ENCODE measurements at regions not wholly inside any gene's neighbourhood (a gene's known extent, or its start where the extent isn't known, plus 50 kb on each side); places are given as distances from the start of the nearest gene placed in this dataset.

GRCh38 chr4:43837604-43838003 is 611.0 kb downstream of the KCTD8 start:
- no peak for DNase-seq

GRCh38 chr4:43842594-43842993 is 606.0 kb downstream of the KCTD8 start:
- DNase-seq = no peak

- DNase-seq = no peak
Observed at GRCh38 chr4:43843501-43843900, 605.1 kb downstream of the KCTD8 start.

- DNase-seq = no peak
Observed at GRCh38 chr4:43846111-43846587, 602.5 kb downstream of the KCTD8 start.

- DNase-seq = no peak
Observed at GRCh38 chr4:43853565-43854264, 594.9 kb downstream of the KCTD8 start.

GRCh38 chr4:43855283-43855682 is 593.3 kb downstream of the KCTD8 start:
- DNase-seq = no peak

GRCh38 chr4:43864616-43865146 is 583.9 kb downstream of the KCTD8 start:
- no peak for DNase-seq

GRCh38 chr4:43867908-43868307 is 580.7 kb downstream of the KCTD8 start:
- no peak for DNase-seq

- DNase-seq = no peak
Observed at GRCh38 chr4:43875655-43876054, 573.0 kb downstream of the KCTD8 start.

- DNase-seq = no peak
Observed at GRCh38 chr4:43882470-43882869, 566.1 kb downstream of the KCTD8 start.

GRCh38 chr4:43886196-43886595 is 562.4 kb downstream of the KCTD8 start:
- no peak for DNase-seq

GRCh38 chr4:43898836-43899235 is 549.8 kb downstream of the KCTD8 start:
- DNase-seq = no peak

- DNase-seq = no peak
Observed at GRCh38 chr4:43903456-43903855, 545.2 kb downstream of the KCTD8 start.

GRCh38 chr4:43918377-43918776 is 530.2 kb downstream of the KCTD8 start:
- DNase-seq = no peak

- no peak for DNase-seq
Observed at GRCh38 chr4:43932448-43932847, 516.2 kb downstream of the KCTD8 start.

GRCh38 chr4:43943998-43944397 is 504.6 kb downstream of the KCTD8 start:
- DNase-seq = no peak

- no peak for DNase-seq
Observed at GRCh38 chr4:43959976-43960375, 488.6 kb downstream of the KCTD8 start.

- no peak for DNase-seq
Observed at GRCh38 chr4:43968011-43968410, 480.6 kb downstream of the KCTD8 start.

GRCh38 chr4:43983610-43984009 is 465.0 kb downstream of the KCTD8 start:
- no peak for DNase-seq

- DNase-seq = no peak
Observed at GRCh38 chr4:43987331-43987944, 461.2 kb downstream of the KCTD8 start.

- no peak for DNase-seq
Observed at GRCh38 chr4:43990551-43990950, 458.1 kb downstream of the KCTD8 start.

GRCh38 chr4:43990963-43991362 is 457.6 kb downstream of the KCTD8 start:
- DNase-seq = no peak

- no peak for DNase-seq
Observed at GRCh38 chr4:43992552-43992951, 456.1 kb downstream of the KCTD8 start.

- no peak for DNase-seq
Observed at GRCh38 chr4:43993196-43993902, 455.3 kb downstream of the KCTD8 start.
